HG03520 (cell line): ENCODE measurements at regions not wholly inside any gene's neighbourhood (a gene's known extent, or its start where the extent isn't known, plus 50 kb on each side); places are given as distances from the start of the nearest gene placed in this dataset.

ENCODE experiments used
- ATAC-seq: cut with Tn5 transposase; IDR thresholded peaks from one replicate; pipeline ENCODE4 v1.9.1; 2021; ENCODE audit warnings: mild to moderate bottlenecking, moderate library complexity; ENCODE audit not compliant: unreplicated experiment

GRCh38 chr2:122150524-122151280 lies 395.3 kb downstream of the TSN start:
- ATAC-seq, result no peak

- no peak for ATAC-seq
Measured at GRCh38 chr2:122152571-122152970, 397.1 kb downstream of the TSN start.

- no peak for ATAC-seq
Measured at GRCh38 chr2:122156176-122156890, 400.9 kb downstream of the TSN start.

DNA sequence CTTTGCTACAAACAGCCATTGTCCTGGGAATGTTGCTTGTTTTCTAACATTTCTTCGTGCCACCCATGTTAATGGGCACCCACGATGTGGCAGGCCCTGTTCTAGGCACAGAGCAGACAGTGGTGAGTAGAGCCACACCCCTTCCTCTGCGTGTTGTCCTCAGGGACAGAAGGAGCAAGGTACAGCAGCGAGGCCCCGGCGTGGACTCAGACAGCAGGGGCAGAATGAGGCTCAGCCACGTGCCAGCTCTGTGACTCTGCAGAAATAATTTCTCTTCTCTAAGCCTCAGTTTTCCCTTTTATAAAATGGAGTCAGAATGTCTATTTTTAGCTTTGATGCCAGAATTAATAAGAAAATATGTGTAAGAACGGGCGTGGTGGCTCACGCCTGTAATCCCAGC lies 401.7 kb downstream of the TSN start:
- no peak for ATAC-seq

- no peak for ATAC-seq
Measured at GRCh38 chr2:122163617-122164016, 408.2 kb downstream of the TSN start.

GRCh38 chr2:122164964-122165363 lies 409.5 kb downstream of the TSN start:
- ATAC-seq, result no peak

- no peak for ATAC-seq
Measured at GRCh38 chr2:122166820-122167219, 411.4 kb downstream of the TSN start.

- ATAC-seq, result no peak
Measured at GRCh38 chr2:122167515-122167914, 412.1 kb downstream of the TSN start.

DNA sequence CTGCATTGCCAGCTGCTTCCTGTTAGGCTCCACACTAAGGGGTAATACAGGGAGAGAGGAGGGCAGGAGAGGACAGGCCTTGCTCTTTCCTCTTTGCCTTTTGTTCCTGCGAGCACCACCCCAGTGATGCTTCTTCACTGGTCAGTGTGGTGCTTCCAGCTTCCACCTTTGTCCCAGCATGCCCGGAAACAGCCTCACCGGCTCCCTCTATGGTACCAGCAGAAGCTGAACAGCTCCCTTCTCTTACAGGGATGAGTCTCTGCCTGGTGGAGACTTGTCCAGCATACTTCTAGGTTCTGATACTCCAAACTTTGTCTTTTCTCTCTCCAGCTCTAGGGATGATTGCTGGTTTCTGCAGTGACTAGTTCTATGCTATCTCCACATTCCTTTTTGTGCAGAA lies 413.3 kb downstream of the TSN start:
- ATAC-seq, result no peak

DNA sequence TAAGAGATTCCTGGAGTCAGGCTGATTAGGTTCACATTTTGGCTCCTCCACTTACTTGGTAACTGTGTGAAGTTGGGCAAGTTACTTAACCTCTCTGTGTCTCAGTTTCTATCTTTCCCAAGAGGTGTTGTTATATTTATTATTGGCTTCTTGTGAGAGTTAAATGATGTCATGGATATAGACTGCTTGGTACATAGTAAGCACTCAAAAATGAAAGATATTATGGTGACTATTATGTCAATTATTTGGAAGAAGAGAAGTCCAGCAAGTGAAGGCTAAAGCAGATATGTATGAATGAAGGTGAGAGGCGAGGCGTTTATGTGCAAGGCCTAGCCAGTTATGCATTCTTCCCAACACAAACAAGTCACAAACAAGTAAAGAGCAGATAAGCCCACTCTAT lies 417.4 kb downstream of the TSN start:
- ATAC-seq, result no peak

DNA sequence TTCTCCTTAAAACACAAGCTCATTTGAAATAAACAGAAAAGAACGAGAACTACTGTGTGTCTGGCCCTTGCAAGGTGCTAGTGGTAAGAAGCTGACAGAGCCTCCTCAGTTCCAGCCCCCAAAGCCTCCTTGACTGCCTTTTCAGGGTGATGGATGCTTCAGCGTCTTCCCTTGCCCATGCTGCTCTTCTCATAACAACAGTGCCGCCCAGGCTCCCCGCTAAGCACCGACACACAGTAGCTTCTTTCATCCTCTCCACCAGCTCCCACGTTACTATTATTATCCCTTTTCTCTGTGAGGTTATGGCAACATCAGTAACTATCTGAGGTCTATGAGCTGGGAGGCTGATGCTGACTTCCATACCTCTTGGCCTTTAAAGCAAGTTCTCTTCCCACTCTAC lies 418.6 kb downstream of the TSN start:
- ATAC-seq, result no peak

DNA sequence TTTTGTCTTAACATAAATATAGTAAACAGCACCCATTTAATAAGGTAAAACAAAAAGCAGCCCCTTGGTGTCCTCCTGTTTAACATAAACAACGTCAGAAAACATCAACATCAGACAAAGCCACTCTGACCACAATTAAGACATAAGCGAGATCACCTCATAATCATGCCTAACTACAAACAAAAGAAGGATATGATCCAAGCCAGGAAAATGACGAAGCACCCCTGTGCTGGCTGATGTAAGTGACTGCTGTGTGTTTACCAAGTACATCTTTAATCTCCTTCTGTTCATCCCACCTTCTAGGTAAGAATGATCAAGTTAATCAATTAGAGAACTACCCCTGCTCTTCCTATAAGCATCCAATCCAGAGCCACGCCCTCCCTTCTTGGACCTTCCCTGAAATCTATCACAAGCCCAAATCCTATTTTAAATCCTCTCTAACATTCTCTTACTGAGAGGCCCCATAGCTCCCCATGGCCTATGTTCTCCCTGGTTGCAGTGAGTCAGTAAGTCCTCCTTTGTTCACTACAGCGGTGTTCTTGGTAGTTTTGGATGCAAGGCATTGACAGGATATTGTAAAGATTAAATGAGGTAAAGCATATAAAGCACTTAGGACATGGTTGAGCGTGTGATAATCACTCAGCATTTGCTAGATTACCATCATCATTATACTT lies 424.2 kb downstream of the TSN start:
- no peak for ATAC-seq

GRCh38 chr2:122180972-122181371 lies 425.5 kb downstream of the TSN start:
- no peak for ATAC-seq

DNA sequence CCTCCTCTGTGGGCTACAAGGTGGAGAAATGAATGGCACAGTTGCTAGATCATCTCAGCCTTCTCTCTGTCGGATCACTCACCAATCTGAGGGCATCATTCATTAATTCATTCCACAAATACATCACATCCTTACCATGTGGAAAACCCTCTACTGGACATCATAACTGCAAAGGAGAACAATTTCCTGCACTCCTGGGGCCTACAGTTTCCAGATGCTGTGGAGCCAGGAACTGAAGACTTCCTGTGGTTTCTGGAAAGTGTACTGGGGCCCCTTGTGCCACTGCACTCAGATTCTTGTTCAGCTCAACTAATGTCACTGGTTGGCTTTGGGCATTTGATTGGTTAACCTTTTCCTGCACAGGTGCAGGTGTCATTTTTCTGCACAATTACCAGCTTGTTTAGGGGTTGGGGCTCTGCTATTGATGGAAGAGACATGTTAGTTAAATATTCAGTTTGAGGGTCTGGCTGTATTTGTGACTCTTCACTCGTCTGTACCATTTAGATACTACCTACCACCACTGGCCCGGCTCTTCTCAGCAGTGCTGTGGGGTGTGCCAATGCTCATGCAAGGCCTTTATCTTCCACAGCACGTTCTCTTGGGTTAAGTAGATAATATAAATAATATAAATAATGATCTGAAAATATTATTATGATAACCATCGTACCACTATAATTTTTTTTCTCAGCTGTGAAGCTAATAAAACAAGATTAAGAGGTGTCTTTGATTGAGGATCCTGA lies 427.3 kb downstream of the TSN start:
- ATAC-seq, result no peak

GRCh38 chr2:122183890-122184289 lies 428.4 kb downstream of the TSN start:
- ATAC-seq, result no peak

GRCh38 chr2:122186761-122187222 lies 431.3 kb downstream of the TSN start:
- no peak for ATAC-seq

GRCh38 chr2:122191331-122191730 lies 435.9 kb downstream of the TSN start:
- ATAC-seq, result peak; percentile 75

- ATAC-seq, result no peak
Measured at GRCh38 chr2:122193622-122194021, 438.2 kb downstream of the TSN start.

DNA sequence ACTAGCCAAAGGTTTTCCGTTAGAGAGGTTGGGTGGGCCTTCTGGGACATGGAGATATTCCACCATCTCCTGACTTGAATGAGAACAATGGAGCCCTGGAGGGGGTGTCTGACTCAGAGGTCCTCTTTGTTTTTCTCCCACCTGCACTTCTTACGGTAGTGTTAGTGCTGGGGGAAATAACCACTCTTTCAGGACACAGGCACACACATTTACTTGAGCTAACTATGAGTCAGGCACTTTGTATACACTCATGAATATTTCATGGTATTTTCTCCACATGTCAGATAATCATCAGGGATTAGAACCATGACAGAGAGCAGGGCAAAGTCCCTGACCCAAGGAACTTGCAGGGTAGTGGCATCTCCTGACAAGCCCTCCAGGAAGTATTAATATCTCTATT lies 439.1 kb downstream of the TSN start:
- ATAC-seq, result no peak

DNA sequence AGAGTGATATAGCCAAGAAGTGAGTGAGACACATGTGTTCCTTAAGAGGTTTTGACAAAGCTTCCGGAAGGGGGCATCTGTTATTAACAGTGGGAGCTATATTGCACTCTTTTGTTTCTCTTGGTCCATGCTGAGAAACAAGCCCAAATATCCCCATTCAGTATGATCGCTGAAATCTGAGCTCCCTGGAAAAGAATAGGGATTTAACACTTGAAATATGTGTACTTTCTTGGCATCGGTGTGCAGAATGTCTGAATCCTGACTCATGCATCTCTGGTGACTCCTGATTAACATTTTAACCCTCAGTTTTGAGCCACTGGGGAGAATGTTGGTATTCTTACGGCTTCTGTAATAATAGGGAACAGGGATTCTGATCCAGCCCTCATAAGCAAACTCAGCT lies 448.1 kb downstream of the TSN start:
- no peak for ATAC-seq

GRCh38 chr2:122205641-122206040 lies 450.2 kb downstream of the TSN start:
- no peak for ATAC-seq
